Anterior cingulate cortex (tissue), 58 donors: ENCODE measurements at regions not wholly inside any gene's neighbourhood (a gene's known extent, or its start where the extent isn't known, plus 50 kb on each side); places are given as distances from the start of the nearest gene placed in this dataset.
A peak's percentile ranks its signal among the peaks of the same experiment; 100 is the strongest.

Experiments
- DNase-seq, 58 donors: peaks; one replicate each; lab custom pipeline; 2025; lab: John Stamatoyannopoulos, UW

DNA sequence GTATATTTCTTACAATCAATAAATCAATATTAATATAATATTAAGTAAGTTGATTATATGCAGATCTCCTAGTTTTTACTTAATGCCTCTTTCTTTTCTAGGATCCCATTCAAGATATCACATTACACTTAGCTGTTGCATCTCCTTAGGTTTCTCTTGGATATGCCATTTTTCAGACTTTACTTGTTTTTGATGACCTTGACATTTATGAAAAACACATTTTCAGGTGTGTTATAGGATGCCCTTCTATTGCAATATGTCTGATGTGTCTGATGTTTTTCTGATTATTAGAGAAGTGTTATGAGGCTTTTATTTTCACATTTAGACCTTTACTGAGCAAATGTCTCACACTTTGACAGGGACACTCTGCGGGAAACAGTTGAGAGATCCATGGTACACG is 933.6 kb upstream of the CNTNAP5 start:
- DNase-seq = no peak

DNA sequence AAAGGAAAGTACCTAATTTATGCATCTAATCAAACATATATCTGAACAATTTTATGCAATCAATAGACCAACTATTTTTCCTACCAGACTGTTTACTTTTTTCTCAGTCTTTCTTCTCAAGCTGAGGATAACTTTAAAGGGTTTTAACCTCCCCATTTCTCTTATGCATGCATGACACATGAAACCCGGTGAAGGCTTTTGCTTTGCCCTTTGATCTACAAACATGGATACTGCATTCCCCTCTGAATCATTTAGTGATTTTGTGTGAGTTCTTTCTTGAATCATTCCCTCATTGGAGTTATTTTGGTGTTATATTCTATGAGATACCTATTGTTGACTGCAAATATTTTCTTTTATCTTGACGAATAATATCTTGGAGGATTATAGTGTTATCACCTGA is 931.9 kb upstream of the CNTNAP5 start:
- DNase-seq = no peak

DNA sequence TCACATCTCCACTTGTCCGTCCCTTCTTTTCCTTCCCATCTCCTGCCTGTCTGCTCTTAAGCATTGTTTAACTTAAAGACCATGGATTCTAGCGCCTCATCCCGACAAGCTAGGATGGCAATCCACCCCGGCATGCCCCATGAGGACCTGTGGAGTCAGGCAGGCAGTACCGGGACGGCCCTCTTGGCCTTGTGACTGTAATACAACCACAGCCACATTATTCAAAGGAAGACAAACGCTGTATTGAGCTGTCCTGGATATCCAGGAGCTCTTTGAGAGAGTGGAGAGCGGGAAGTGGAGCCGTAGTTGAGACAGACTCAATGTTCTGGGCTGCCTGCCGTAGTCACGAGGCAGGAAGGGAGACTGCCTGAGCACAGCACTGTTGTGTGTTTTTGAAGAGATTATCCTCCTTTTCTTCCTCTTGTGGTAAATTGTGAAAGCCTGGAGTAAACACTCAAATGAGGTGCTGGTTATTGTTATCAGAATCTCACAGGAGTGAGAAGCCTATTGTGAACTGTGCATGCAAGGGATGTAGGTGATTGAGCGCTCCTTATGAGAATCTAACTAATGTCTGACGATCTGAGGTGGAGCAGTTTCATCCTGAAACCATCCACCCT is 929.8 kb upstream of the CNTNAP5 start:
- no peak for DNase-seq

DNA sequence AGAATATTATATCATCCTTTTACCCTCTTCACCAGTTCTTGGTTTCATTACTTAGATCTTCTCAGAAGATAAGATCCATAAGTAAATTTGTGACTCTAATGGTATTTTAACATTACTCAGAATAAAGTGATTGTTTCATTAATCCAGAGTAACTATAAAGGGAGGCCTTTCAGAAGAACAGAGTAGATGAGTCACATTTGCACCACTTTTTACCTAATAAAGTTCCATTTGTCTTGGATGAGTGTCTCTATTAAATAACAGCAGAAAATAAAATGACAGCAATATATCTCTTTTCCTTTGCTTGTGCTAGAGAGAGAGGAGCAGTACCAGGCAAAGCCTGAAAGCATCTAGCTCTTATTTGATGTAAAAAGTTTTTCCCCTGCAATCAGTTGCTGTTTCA is 926.5 kb upstream of the CNTNAP5 start:
- no peak for DNase-seq

DNA sequence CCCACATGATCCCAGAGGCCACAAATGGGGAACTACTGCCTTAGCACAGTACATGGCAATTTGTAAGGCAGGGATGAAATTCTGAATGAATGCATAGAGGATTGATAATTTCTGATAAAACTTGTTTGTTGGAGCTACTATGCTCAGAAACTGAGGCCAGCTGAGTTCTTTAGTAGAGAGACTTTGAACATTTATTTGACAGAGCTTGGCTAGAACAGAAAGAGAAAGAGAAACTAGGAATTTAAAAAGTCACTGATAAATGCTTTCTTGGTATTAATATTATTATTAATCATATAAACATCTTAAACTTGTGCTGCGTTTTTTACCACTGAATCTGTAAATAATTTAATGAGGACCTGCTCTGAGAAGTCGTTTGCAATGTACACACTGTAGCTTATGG is 923.7 kb upstream of the CNTNAP5 start:
- no peak for DNase-seq

DNA sequence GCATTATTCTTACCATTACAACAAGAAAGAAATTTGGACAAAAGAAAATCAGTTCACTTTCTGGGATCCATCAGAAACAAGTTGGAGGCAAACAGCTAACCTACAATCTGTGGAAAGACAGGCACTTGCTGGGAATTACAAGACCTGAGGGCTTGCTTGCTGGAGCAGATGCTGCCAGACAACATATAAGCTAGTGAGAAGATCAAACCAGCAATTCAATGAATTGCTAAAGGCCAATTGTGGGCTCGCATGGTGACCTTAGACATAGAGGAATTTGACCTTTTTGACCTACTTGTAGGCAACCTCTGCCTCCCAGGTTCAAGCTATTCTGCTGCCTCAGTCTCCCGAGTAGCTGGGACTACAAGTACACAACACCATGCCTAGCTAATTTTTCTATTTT is 921.2 kb upstream of the CNTNAP5 start:
- no peak for DNase-seq

DNA sequence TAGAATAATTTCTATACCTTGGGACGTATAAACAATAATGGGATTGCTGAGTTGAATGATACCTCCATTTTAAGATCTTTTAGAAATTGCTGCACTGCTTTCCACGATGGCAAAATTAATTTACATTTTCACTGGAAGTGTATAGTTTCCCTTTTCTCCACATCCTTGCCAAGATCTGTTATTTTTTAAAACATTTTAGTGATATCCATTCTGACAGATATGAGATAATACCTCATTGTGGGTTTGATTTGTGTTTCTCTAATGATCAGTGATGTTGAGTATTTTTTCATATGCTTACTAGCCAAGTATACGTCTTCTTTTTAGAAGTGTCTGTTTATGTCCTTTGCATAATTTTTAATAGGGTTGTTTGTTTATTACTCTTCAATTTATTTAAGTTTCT is 908.5 kb upstream of the CNTNAP5 start:
- DNase-seq = no peak

DNA sequence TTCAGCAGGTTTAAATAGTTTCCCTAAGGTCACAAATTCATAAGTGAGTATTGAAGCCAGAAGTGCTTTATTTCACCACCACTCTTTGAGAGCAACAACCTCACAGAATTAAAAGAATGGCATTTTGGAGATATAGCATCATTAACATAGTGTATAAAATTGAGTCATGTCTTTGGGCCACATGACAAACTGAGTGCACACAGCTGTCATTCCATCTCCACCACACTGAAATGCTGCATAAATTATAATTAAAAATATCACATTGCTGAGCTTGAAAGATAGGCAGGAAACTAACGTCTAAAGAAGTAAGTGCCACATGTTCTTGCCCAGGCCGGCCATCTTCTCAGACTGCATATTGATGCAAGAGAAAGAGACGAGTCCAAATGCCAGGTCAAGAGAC is 897.9 kb upstream of the CNTNAP5 start:
- peak in 1 of 58 donors; percentile 7 for DNase-seq

DNA sequence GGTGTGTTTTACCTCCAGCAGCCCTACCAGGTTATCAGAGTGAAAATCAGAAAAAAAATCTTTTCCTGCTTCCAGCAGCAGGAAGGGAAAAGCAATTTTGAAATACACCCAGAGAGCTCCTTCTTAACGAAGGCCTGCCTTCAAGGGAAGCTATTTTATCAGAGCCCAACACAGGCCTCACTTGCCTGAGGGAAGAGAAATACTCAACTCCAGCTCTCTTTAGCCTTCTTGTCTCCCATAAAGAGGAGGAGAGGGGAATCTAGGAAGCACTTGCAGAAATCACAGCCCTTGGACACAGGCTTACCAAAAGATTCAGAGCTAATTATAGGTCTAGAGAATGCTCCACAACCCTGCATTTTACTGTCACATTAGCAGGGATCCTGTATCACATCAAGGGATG is 896.1 kb upstream of the CNTNAP5 start:
- DNase-seq = no peak

DNA sequence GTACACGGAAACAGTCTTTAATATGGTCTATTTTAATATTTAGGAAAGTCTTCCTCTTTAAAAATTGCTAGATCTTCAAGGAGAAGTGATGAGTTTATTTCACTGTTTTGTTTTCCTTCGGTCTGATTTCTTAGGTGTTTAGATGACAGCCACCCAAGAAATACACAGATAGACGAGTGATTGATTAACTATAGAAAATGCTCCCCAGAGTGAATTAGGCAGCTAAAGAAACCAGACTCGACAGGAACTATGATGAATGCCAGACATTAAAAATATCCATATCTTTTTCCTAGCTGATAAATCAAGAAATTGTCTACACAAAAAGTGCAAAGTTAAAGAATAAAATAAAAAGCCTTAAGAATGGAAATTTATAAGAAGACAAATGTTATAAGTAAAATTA is 888.7 kb upstream of the CNTNAP5 start:
- DNase-seq = no peak

DNA sequence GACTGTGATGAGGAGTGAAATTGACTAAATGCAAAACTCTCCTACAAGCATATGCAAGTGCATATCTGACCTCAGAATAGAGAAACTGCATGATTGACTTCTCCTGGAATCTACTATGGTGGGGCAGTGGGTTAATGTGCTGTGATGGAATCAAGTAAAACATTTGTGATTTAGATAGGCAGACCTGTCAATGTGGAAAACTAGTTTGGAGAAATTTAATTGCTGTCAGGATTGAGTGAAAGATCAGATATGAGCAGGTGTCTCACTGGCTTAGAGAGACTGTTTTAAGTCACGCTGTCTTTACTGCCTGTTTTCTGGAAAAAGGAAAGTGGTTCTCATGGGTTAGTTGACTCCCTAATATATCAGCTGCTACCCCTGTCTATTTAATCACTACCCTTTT is 881.0 kb upstream of the CNTNAP5 start:
- DNase-seq = no peak

DNA sequence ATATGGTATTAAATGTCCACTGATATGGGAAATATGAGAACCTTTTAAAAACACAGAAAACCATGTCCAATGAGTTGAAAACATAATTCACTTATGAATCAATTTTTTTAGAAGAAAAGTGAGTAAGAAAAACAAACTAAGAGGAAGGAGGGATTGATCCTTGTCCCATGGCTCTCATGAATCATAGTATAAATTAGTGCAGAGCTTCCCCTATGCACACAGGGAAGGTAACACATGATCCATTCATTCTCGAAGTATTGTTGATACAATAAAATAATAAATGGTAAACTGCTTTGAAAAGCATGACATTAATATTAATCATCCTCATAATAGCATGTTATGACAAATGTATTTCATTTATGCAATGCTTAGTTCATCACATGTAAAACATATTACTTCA is 872.0 kb upstream of the CNTNAP5 start:
- DNase-seq = no peak

DNA sequence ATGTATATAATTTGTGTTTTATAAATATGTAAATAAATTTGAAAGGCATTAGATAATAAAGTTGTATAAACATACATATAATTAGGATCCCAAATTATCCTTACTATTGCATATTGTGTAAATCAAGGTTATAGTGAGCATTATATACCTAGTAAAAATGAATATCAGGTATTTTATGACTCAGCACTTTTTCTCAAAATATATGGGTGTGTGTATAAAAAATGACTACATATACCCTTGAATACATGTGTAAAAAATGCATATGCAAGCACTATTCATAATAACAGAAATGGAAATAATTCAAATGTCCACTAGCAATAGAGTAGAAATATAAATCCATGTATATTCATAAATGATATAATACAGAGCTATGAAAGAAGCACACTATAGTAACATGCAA is 870.9 kb upstream of the CNTNAP5 start:
- DNase-seq = no peak

DNA sequence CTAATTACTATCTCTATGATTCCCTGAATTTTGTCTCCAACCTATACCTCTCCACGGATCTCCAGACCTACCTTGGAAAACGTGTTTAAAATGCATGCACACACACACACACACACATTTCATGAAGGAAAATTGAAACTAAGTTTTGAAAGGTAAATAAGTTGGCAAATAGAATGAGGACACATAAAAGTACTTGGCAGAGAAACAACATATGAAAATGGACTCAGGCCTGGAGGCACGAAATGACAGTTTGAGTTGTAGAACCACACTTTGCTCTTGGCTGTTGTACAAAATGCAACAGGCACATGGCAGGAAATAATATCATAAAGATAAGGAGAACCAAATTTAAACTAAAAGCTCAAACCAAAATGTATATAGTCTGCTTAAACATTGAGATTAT is 868.1 kb upstream of the CNTNAP5 start:
- DNase-seq = no peak

DNA sequence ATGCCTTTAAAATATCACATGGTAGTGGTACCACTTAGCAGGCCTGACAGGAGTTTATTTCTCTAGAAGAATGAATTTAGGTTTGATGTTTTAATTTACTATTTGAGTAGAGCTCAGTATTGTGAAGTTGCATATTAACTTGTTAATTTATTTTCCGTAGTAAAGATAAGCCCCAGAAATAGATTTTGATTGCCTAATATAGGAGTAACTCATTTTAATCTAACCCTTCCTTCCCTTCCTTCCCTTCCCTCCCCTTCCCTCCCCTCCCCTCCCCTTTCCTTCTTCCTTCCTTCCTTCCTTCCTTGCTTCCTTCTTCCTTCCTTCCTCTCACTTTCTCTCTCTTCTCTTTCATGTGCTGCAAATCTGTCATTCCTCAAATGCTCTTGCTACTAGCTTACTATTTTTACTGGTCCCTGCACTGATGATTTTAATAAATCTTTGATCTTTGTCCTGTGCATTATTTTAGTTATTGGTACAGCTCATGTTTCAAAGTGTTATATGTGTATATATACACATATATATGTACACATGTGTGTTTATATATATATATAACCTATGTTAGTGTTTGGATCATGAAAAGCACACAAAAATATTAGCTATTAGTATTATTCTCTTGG is 862.6 kb upstream of the CNTNAP5 start:
- DNase-seq = no peak

DNA sequence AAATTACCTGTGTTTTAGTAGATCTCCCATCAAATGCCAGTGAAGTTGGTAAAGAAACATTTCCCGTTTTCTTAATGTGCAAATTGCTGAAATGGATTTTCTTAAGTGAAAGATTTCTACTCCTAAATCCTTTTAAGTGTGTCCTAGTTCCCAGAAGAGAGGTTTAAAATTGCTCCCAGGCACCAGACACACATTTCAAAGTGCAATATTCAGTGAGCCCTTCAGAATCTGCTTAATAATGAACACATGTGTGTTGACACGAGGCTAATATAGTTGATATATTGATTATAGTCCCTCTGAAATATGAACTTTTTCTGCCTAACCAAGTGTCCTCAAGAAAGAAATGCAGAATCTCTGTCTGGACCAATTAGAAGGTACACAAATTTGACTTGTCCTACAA is 861.7 kb upstream of the CNTNAP5 start:
- DNase-seq = no peak

DNA sequence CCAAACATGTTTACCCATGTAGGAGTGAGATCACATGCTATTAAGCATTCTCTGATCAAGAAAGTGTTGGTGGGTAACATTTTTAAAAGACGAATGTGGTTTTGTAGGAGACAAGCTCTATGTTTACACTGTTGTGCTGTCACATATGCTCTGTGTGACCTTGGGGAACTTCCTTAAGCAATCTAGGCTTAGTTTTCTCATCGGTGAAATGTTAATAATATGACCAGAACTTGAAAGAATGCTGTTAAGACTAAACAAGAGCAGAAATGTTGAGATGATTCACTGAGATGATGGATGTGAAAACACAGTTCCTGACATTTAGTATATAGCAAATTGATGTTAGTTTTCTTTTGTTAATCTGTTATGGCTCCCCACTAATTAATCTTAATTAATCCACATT is 860.9 kb upstream of the CNTNAP5 start:
- no peak for DNase-seq

DNA sequence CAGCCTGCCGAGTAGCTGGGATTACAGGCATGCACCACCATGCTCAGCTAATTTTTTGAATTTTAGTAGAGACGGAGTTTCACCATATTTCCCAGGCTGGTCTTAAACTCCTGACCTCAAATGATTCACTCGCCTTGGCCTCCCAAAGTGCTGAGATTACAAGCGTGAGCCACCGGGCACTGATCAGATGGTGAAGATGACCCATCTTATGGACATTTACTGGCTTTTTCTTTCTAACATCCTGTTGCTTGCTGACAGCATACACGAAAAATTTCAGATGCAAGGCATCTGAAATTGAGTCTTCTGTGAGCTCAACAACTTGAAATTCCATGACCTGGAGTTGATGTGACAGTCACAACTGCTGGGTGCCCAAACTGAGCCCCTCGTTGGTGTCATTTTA is 859.5 kb upstream of the CNTNAP5 start:
- no peak for DNase-seq

DNA sequence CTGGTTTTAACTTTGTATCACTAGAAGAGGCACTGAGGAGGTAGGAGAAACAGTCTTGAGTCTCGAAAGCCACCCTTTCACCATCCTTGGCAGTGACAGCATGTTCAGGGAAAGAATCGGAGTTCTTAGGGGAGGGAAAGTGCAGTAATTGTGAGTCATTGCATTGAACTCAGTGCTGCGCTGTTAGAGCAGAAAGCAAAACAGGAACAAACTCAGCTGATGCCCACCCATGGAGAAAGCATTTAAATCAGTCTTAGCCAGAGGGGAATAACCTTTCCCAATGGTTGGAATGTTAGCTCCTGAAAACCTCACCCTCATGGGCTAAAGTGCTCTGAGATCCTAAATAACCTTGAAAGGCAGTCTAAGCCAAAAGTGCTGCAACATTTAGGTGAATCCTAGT is 845.6 kb upstream of the CNTNAP5 start:
- no peak for DNase-seq

DNA sequence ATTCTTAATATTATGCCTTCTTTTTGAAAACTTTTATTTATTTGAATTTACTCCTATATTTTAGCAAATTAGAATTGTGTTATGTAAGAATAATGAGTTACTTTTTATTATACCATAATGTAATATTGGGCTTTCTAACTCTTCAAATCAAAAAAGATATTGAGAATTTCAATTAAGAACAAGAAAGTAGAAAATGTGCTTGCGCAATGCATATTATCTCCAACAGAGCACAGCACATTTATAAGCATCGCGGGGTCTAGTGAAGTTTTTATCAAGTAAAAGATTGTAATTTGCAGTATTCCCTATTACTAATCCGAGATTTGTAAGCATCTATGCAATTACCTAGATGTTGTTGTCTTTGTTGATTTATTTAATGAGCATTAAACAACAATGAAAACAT is 829.1 kb upstream of the CNTNAP5 start:
- DNase-seq = no peak

DNA sequence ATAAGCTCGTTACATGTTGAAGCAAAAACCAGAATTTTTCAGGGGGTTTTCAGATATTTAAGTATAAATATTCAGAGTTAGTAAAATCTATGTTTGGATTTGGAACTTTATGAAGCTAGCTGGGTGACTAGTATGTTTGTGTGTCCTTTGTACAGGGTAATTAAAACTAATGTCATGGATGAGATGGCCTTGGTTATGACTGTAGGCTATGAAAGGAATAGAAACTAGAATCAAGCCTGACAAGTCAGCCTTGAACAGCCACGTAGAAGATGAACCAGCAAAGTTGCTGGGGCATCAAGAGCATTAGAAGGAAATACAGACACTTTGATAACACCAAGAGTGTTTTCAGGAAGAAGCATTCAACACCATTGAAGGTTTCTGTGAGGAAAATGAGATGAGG is 825.1 kb upstream of the CNTNAP5 start:
- DNase-seq = no peak

DNA sequence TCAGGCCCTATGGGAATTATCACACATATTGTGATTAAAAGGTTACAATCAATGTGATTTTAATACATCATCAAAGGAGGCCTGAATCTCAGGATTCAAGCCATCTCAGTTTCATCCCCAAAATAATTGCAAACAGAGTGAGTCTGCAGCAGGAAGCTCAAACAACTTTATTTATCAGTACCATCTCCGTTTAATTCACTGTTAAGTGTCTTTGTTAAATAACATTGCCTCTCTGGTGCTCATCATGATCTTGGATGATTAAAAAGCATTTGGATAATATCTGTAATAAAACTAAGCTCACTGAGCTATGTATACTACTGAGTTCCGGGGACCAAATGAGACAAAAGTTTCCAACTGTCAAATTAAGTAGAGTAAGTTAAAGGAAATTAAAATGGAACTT is 817.8 kb upstream of the CNTNAP5 start:
- no peak for DNase-seq

DNA sequence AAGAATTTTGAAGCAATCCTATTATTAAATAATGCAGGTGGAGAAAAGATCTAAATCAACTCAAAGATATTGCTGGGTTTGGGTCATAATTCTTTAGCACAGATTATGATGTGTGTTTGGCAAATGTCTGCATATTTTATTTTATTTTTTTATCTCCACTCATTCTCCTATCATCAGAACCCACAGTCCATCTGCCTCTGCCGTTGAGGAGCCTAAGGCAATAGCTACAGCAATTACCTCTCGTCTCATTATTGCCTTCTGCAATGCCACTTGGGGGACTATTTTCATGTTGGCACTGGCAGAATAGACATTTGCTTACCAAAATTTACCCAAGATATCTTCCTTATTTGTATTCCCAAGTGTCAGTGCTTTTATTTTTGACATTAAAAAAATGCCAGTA is 815.9 kb upstream of the CNTNAP5 start:
- no peak for DNase-seq
